ENCODE measurements at regions not wholly inside any gene's neighbourhood (a gene's known extent, or its start where the extent isn't known, plus 50 kb on each side); places are given as distances from the start of the nearest gene placed in this dataset.

- no peak for DNase-seq (ENCODE audit: low spot score)
- Histone ChIP-seq H3K9me3 (ENCODE audit: control insufficient read depth in 4 of 4, low read length in 3 of 4) (peaks cover 0 to 2% (median 0%) of the 10 kb centered on the region in 4 donors), H3K4me3 (ENCODE audit: low read depth in 1 of 3, low read length in 3 of 3) (no peak overlapping the region), H3K36me3 (ENCODE audit: control insufficient read depth in 4 of 4, insufficient read depth in 3 of 4, low read depth in 1 of 4, low read length in 3 of 4) (no peaks in the 10 kb centered on the region), H3K4me1 (ENCODE audit: control insufficient read depth in 4 of 4, insufficient read depth in 4 of 4, low read length in 3 of 4) (peaks cover 12 to 54% (median 41%) of the 10 kb centered on the region in 4 donors), H3K27ac (ENCODE audit: low read depth in 1 of 2, low read length in 2 of 2) (no peak overlapping the region), H3K9ac (ENCODE audit: low read depth in 1 of 2, low read length in 2 of 2) (no peak overlapping the region), H3K27me3 (ENCODE audit: control insufficient read depth in 4 of 4, insufficient read depth in 4 of 4, low read length in 3 of 4) (no peaks in the 10 kb centered on the region)
- WGBS, result 94% methylated on average over 1 of the region's 1 CpG
- TF ChIP-seq RAD21 (IDR thresholded peaks at IDR 0.05) (no peak), NR2F2 (IDR thresholded peaks at IDR 0.05) (no peak), MAX (IDR thresholded peaks at IDR 0.05) (no peak), JUND (IDR thresholded peaks at IDR 0.05) (no peak), HNF4G (IDR thresholded peaks at IDR 0.05) (no peak), TAF1 (conservative IDR thresholded peaks at IDR 0.05) (no peak), ZBTB33 (IDR thresholded peaks at IDR 0.05) (no peak), GABPA (IDR thresholded peaks at IDR 0.05 in 1 of 2, conservative IDR thresholded peaks at IDR 0.05 in 1 of 2) (no peak), ATF3 (IDR thresholded peaks at IDR 0.05) (no peak), YY1 (IDR thresholded peaks at IDR 0.05) (no peak), CTCF (IDR thresholded peaks at IDR 0.05; ENCODE audit: low read depth, low read length, missing input control) (no peak), SP1 (IDR thresholded peaks at IDR 0.05) (no peak), EGR1 (IDR thresholded peaks at IDR 0.05; ENCODE audit: low read depth in 2 of 2) (no peak), RXRA (IDR thresholded peaks at IDR 0.05) (no peak), FOXA2 (IDR thresholded peaks at IDR 0.05) (no peak), HNF4A (conservative IDR thresholded peaks at IDR 0.05) (no peak), FOXA1 (IDR thresholded peaks at IDR 0.05) (no peak)
Measured at GRCh38 chr10:116002735-116003134, 270.3 kb downstream of the GFRA1 start.

- 85% methylated on average over 4 of the region's 4 CpGs for WGBS
- H3K27ac ChIP-seq (ENCODE audit: low read depth in 1 of 2, low read length in 2 of 2), result no peak overlapping the region
Measured at GRCh38 chr10:116001976-116002375, 271.0 kb downstream of the GFRA1 start.

More at GRCh38 chr10:116001976-116002375, 271.0 kb downstream of the GFRA1 start:
- Histone ChIP-seq H3K4me1 (ENCODE audit: control insufficient read depth in 4 of 4, insufficient read depth in 4 of 4, low read length in 3 of 4) (peaks cover 12 to 54% (median 41%) of the 10 kb centered on the region in 4 donors), H3K9me3 (ENCODE audit: control insufficient read depth in 4 of 4, low read length in 3 of 4) (peaks cover 0 to 3% (median 0%) of the 10 kb centered on the region in 4 donors), H3K9ac (ENCODE audit: low read depth in 1 of 2, low read length in 2 of 2) (no peak overlapping the region), H3K4me3 (ENCODE audit: low read depth in 1 of 3, low read length in 3 of 3) (no peak overlapping the region), H3K36me3 (ENCODE audit: control insufficient read depth in 4 of 4, insufficient read depth in 3 of 4, low read depth in 1 of 4, low read length in 3 of 4) (no peaks in the 10 kb centered on the region), H3K27me3 (ENCODE audit: control insufficient read depth in 4 of 4, insufficient read depth in 4 of 4, low read length in 3 of 4) (no peaks in the 10 kb centered on the region)
- TF ChIP-seq SP1 (IDR thresholded peaks at IDR 0.05) (no peak), EGR1 (IDR thresholded peaks at IDR 0.05; ENCODE audit: low read depth in 2 of 2) (no peak), HNF4A (conservative IDR thresholded peaks at IDR 0.05) (no peak), NR2F2 (IDR thresholded peaks at IDR 0.05) (no peak), HNF4G (IDR thresholded peaks at IDR 0.05) (no peak), ATF3 (IDR thresholded peaks at IDR 0.05) (no peak), FOXA2 (IDR thresholded peaks at IDR 0.05) (no peak), FOXA1 (IDR thresholded peaks at IDR 0.05) (no peak), RAD21 (IDR thresholded peaks at IDR 0.05) (no peak), CTCF (IDR thresholded peaks at IDR 0.05; ENCODE audit: low read depth, low read length, missing input control) (no peak), YY1 (IDR thresholded peaks at IDR 0.05) (no peak), TAF1 (conservative IDR thresholded peaks at IDR 0.05) (no peak), RXRA (IDR thresholded peaks at IDR 0.05) (no peak), MAX (IDR thresholded peaks at IDR 0.05) (no peak)
- DNase-seq (ENCODE audit: low spot score), result no peak
